AG09319 (cell line): ENCODE measurements at regions not wholly inside any gene's neighbourhood (a gene's known extent, or its start where the extent isn't known, plus 50 kb on each side); places are given as distances from the start of the nearest gene placed in this dataset.

Experiments
- DNase-seq: peaks from one replicate; pipeline ENCODE4 v3.0.0-alpha.2; 2010; ENCODE audit warnings: low read depth; ENCODE audit errors: extremely low read depth
- TF ChIP-seq, protein P1 (sequence below): IDR thresholded peaks from 2 replicates; pipeline ENCODE4 v1.5.1; 2011; ENCODE audit warnings: low read depth, mild to moderate bottlenecking, inconsistent platforms, low read length, moderate library complexity

GRCh38 chr10:120381931-120382330 is 75.1 kb upstream of the PLPP4 start:
- no peak for DNase-seq
- TF ChIP-seq, protein P1, sequence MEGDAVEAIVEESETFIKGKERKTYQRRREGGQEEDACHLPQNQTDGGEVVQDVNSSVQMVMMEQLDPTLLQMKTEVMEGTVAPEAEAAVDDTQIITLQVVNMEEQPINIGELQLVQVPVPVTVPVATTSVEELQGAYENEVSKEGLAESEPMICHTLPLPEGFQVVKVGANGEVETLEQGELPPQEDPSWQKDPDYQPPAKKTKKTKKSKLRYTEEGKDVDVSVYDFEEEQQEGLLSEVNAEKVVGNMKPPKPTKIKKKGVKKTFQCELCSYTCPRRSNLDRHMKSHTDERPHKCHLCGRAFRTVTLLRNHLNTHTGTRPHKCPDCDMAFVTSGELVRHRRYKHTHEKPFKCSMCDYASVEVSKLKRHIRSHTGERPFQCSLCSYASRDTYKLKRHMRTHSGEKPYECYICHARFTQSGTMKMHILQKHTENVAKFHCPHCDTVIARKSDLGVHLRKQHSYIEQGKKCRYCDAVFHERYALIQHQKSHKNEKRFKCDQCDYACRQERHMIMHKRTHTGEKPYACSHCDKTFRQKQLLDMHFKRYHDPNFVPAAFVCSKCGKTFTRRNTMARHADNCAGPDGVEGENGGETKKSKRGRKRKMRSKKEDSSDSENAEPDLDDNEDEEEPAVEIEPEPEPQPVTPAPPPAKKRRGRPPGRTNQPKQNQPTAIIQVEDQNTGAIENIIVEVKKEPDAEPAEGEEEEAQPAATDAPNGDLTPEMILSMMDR, result no peak

DNA sequence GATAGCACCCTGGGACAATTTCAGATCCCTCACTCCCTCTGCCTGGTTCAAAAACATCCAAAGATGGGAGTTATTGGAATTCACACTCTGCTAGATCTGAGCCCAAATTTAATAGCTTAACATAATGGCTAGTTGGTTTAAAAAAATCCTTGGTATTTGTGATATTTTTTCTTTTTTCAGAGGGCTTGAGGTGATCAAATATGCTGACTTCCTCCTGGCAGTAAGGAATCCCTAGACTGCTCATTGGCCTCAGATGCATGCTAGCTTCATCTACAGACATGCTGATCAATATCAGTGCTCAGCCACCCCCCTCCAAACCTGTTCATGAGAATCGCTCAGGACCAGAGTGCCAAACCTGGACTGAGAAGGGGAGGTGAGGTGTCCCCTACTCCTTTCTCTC is 74.7 kb upstream of the PLPP4 start:
- TF ChIP-seq, protein P1, result no peak

DNA sequence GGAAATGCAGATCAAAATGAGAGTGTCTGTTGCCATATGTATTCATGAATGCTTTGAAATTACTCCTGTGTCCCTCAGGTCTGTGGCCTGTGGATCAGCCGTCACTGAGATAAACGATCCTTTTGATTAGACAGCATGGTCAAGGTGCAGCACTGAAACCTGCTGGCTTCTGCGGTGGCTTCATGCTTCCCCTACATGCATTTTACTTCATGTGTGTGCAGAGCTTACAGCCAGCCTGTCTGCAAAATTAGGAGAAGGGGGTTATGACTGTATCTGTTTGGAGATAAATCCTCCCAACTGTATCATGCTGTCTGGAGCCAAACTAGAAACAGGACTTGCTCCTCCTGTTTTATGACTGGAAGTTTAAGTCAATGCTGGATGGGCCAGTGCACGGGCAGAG is 71.0 kb upstream of the PLPP4 start:
- TF ChIP-seq, protein P1, result no peak
- no peak for DNase-seq

More for the DNA sequence above, 74.7 kb upstream of the PLPP4 start:
- DNase-seq, result no peak

DNA sequence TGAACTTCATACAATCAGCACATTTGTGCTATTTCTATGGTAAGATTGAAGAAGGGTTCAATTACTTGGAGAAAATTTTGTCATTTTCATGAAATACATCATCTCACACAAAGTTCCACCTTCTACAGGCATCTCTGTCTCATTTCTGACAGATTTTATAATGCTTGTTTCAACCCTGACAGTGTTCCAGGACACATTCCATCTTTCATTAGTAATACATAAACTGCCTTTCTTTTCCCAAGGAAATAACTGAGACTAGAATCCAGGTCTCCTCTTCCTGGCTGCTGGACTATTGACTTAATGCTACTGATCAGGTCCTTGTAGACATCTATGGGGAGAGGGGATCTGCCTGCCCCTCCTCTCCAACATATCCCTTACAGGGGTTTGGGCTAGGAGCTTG is 70.1 kb upstream of the PLPP4 start:
- TF ChIP-seq, protein P1, result no peak
- no peak for DNase-seq

- TF ChIP-seq, protein P1, result no peak
- no peak for DNase-seq
These were observed 69.7 kb upstream of the PLPP4 start for GRCh38 chr10:120387326-120387725.

GRCh38 chr10:120392245-120392644 is 64.8 kb upstream of the PLPP4 start:
- TF ChIP-seq, protein P1, result no peak
- DNase-seq, result no peak

DNA sequence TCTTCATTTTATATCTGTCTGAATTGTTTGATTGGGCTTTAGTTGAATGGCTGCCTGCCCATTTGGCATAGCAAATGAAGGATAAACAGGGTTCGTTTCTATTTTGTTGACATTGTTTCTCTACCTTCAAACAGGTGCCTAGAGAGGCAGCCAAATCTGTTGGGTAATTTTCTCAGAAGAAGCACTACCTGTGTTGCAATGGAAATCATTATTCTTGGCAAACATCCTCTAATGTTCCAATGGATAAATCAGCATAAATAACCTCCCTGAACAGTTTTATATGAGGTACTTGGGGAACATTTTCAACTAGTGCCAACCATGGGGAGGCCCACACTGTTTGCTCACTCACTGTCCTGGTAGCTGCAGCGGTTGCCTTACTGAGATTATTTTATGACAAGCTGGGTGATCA is 64.4 kb upstream of the PLPP4 start:
- no peak for DNase-seq
- TF ChIP-seq, protein P1, result no peak
